22Rv1 (cell line): ENCODE measurements at regions not wholly inside any gene's neighbourhood (a gene's known extent, or its start where the extent isn't known, plus 50 kb on each side); places are given as distances from the start of the nearest gene placed in this dataset.

Source experiments
- ZFX ChIP-seq: fragments of 450-650 bp; IDR thresholded peaks from 2 replicates; pipeline ENCODE4 v1.6.1; 2017; ENCODE audit warnings: antibody characterized with exemption, borderline replicate concordance
- TF ChIP-seq, protein P1 (sequence below): fragments of 450-650 bp; IDR thresholded peaks from 2 replicates; pipeline ENCODE4 v1.5.1; 2017; ENCODE audit warnings: mild to moderate bottlenecking

DNA sequence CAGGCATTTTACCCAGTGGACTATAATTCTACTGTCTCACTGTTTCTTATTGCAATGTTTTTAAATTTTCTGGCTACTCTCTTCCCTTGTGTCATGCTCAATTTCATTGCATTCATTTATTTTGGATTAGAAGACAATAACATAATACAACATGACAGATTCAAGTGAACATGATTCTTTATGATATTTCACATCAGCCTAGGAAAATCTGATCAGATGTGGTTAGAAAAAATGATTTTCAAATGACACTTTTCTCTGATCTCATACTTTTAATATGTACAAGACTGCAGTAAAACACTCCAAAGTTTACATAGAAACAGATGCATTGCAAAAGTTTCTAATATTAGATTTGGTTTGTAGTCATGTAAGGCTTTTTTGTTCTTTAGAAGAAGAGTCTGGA lies 586.0 kb downstream of the ACTRT1 start:
- TF ChIP-seq, protein P1, sequence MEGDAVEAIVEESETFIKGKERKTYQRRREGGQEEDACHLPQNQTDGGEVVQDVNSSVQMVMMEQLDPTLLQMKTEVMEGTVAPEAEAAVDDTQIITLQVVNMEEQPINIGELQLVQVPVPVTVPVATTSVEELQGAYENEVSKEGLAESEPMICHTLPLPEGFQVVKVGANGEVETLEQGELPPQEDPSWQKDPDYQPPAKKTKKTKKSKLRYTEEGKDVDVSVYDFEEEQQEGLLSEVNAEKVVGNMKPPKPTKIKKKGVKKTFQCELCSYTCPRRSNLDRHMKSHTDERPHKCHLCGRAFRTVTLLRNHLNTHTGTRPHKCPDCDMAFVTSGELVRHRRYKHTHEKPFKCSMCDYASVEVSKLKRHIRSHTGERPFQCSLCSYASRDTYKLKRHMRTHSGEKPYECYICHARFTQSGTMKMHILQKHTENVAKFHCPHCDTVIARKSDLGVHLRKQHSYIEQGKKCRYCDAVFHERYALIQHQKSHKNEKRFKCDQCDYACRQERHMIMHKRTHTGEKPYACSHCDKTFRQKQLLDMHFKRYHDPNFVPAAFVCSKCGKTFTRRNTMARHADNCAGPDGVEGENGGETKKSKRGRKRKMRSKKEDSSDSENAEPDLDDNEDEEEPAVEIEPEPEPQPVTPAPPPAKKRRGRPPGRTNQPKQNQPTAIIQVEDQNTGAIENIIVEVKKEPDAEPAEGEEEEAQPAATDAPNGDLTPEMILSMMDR: no peak
- no peak for TF ChIP-seq ZFX
